ENCODE measurements at regions not wholly inside any gene's neighbourhood (a gene's known extent, or its start where the extent isn't known, plus 50 kb on each side); places are given as distances from the start of the nearest gene placed in this dataset.
A peak's percentile ranks its signal among the peaks of the same experiment; 100 is the strongest.

- no peak overlapping the region for H3K4me2 ChIP-seq (ENCODE audit: insufficient read depth, insufficient read length, low read length)
- H3K27me3 Mint-ChIP-seq (ENCODE audit: low read depth) = no peaks in the 10 kb centered on the region
Observed at GRCh38 chr1:238254935-238255334, 364.2 kb upstream of the ZP4 start.

More at GRCh38 chr1:238254935-238255334, 364.2 kb upstream of the ZP4 start:
- H2BK12ac ChIP-seq (ENCODE audit: insufficient read length, low read depth, low read length) = no peak overlapping the region
- no peak overlapping the region for H2BK20ac ChIP-seq (ENCODE audit: low read depth, low read length, poor library complexity, severe bottlenecking)
- no peak overlapping the region for H3K56ac ChIP-seq (ENCODE audit: insufficient read length, low read depth, low read length)
- no peak overlapping the region for H4K8ac ChIP-seq (replicated peaks; ENCODE audit: insufficient read length, low read depth, low read length)
- H3T11ph ChIP-seq (ENCODE audit: low read length) = no peak overlapping the region
- H3K4me3 Mint-ChIP-seq = no peak overlapping the region; a peak in 1 of 5 replicates
- WGBS (ENCODE audit: extremely low coverage, insufficient read length, low lambda C conversion rate) = no CpG with 5 or more reads among the region's 3 CpGs
- H3K27me3 ChIP-seq (ENCODE audit: insufficient read depth, low read length) = no peaks in the 10 kb centered on the region
- H3K4me1 Mint-ChIP-seq = peaks cover 34 to 50% of the 10 kb centered on the region in 2 experiments
- H3K27ac ChIP-seq (ENCODE audit: insufficient read length, low read depth, low read length) = peak overlapping the region; percentile 67
- no peak overlapping the region for H2BK15ac ChIP-seq (ENCODE audit: low read depth, low read length)
- no peaks in the 10 kb centered on the region for H3K79me1 ChIP-seq (ENCODE audit: insufficient read depth, low read depth, low read length, poor library complexity, severe bottlenecking)
- no peak overlapping the region for H2BK5ac ChIP-seq (ENCODE audit: insufficient read length, low read length)
- H3K9me3 Mint-ChIP-seq = no peaks in the 10 kb centered on the region
- TF ChIP-seq, protein P1, sequence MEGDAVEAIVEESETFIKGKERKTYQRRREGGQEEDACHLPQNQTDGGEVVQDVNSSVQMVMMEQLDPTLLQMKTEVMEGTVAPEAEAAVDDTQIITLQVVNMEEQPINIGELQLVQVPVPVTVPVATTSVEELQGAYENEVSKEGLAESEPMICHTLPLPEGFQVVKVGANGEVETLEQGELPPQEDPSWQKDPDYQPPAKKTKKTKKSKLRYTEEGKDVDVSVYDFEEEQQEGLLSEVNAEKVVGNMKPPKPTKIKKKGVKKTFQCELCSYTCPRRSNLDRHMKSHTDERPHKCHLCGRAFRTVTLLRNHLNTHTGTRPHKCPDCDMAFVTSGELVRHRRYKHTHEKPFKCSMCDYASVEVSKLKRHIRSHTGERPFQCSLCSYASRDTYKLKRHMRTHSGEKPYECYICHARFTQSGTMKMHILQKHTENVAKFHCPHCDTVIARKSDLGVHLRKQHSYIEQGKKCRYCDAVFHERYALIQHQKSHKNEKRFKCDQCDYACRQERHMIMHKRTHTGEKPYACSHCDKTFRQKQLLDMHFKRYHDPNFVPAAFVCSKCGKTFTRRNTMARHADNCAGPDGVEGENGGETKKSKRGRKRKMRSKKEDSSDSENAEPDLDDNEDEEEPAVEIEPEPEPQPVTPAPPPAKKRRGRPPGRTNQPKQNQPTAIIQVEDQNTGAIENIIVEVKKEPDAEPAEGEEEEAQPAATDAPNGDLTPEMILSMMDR (conservative IDR thresholded peaks at IDR 0.05) = no peak
- no peak overlapping the region for H3K14ac ChIP-seq (ENCODE audit: insufficient read depth, low read length)
- no peak overlapping the region for H3K9ac ChIP-seq (ENCODE audit: extremely low read depth, insufficient read length, low read length)
- H3K79me2 ChIP-seq (ENCODE audit: insufficient read depth, low read length) = no peaks in the 10 kb centered on the region
- no peak for DNase-seq
- no peaks in the 10 kb centered on the region for H4K20me1 ChIP-seq (ENCODE audit: control insufficient read depth, insufficient read depth, insufficient read length)
- H2AFZ ChIP-seq (ENCODE audit: low read length) = no peak overlapping the region
- H3K18ac ChIP-seq (ENCODE audit: insufficient read length, low read depth, low read length) = no peak overlapping the region
- H3K23me2 ChIP-seq (ENCODE audit: insufficient read length, low read depth, low read length, poor library complexity, severe bottlenecking) = no peaks in the 10 kb centered on the region
- H3K4me1 ChIP-seq (ENCODE audit: insufficient read depth, low read length) = peaks cover 4% of the 10 kb centered on the region
- H2AK5ac ChIP-seq (ENCODE audit: insufficient read length, low read length) = no peak overlapping the region
- no peak overlapping the region for H3K23ac ChIP-seq (ENCODE audit: insufficient read length, low read depth, low read length)
- no peak overlapping the region for H4K91ac ChIP-seq (ENCODE audit: insufficient read length, low read depth, low read length)
- H2BK120ac ChIP-seq (ENCODE audit: low read depth, low read length, poor library complexity, severe bottlenecking) = no peak overlapping the region
- peak overlapping the region in 2 of 3 experiments; percentile 6 to 91; a peak in 4 of 7 replicates for H3K27ac Mint-ChIP-seq
- H3K9me3 ChIP-seq (ENCODE audit: control insufficient read depth, low read depth, low read length) = no peaks in the 10 kb centered on the region
- H4K5ac ChIP-seq (ENCODE audit: insufficient read length, low read depth, low read length) = no peak overlapping the region
- H3K36me3 Mint-ChIP-seq (ENCODE audit: insufficient read depth in 1 of 3, low read depth in 3 of 3) = peaks cover 0 to 3% (median 0%) of the 10 kb centered on the region in 3 experiments; a peak in 2 of 7 replicates
- H3K4ac ChIP-seq (ENCODE audit: low read depth, low read length) = no peak overlapping the region
